HEK293 (cell line): ENCODE measurements at regions not wholly inside any gene's neighbourhood (a gene's known extent, or its start where the extent isn't known, plus 50 kb on each side); places are given as distances from the start of the nearest gene placed in this dataset.

Source experiments
- CTCF ChIP-seq: fragments of 450-650 bp; formaldehyde crosslinking; IDR thresholded peaks from 2 replicates; pipeline ENCODE4 v1.5.1; 2016; ENCODE audit warnings: missing biosample characterization, missing genetic modification characterization
- REST ChIP-seq: fragments of 450-650 bp; formaldehyde crosslinking; IDR thresholded peaks from 2 replicates; pipeline ENCODE4 v1.5.1; 2016; ENCODE audit warnings: missing biosample characterization, missing genetic modification characterization

GRCh38 chr6:61538801-61539200, 747.2 kb downstream of the KHDRBS2 start:
- TF ChIP-seq REST (tag by site-specific recombination) (no peak), CTCF (no peak)
